Choroid plexus epithelial cell (primary cell): ENCODE measurements at regions not wholly inside any gene's neighbourhood (a gene's known extent, or its start where the extent isn't known, plus 50 kb on each side); places are given as distances from the start of the nearest gene placed in this dataset.

Experiments used
- DNase-seq: peaks from one replicate; pipeline ENCODE4 v3.0.0-alpha.2; 2010; ENCODE audit warnings: low read depth
- H3K4me3 ChIP-seq: 2 replicates; pipeline ENCODE4 v1.5.1; 2011; ENCODE audit warnings: low read depth, mild to moderate bottlenecking, control low read depth, low read length, moderate library complexity
- CTCF ChIP-seq: conservative IDR thresholded peaks from 2 replicates; pipeline ENCODE4 v1.5.1; 2011; ENCODE audit warnings: low read depth, mild to moderate bottlenecking, control low read depth, inconsistent platforms, low read length, moderate library complexity

- DNase-seq, result peak; percentile 48
- H3K4me3 ChIP-seq, result no peak overlapping the region
- TF ChIP-seq CTCF, result no peak
Measured at GRCh38 chr17:14919631-14920213, 345.4 kb downstream of the PMP22 start.

- no peak overlapping the region for H3K4me3 ChIP-seq
- DNase-seq, result peak; percentile 26
- TF ChIP-seq CTCF, result no peak
Measured at GRCh38 chr17:14919094-14919493, 346.0 kb downstream of the PMP22 start.

GRCh38 chr17:14918540-14918939 lies 346.6 kb downstream of the PMP22 start:
- no peak for TF ChIP-seq CTCF
- no peak overlapping the region for H3K4me3 ChIP-seq
- peak; percentile 68 for DNase-seq

GRCh38 chr17:14910916-14911315 lies 354.2 kb downstream of the PMP22 start:
- DNase-seq, result no peak
- no peak overlapping the region for H3K4me3 ChIP-seq
- TF ChIP-seq CTCF, result no peak

- H3K4me3 ChIP-seq, result no peak overlapping the region
- peak; percentile 33 for DNase-seq
- TF ChIP-seq CTCF, result no peak
Measured at GRCh38 chr17:14904386-14904785, 360.7 kb downstream of the PMP22 start.

GRCh38 chr17:14903854-14904253 lies 361.3 kb downstream of the PMP22 start:
- no peak for DNase-seq
- no peak overlapping the region for H3K4me3 ChIP-seq
- no peak for TF ChIP-seq CTCF

GRCh38 chr17:14902803-14903202 lies 362.3 kb downstream of the PMP22 start:
- TF ChIP-seq CTCF, result no peak
- H3K4me3 ChIP-seq, result no peak overlapping the region
- no peak for DNase-seq
